ENCODE measurements at regions not wholly inside any gene's neighbourhood (a gene's known extent, or its start where the extent isn't known, plus 50 kb on each side); places are given as distances from the start of the nearest gene placed in this dataset.

- no peak for TF ChIP-seq CTCF (IDR thresholded peaks at IDR 0.05; ENCODE audit: poor library complexity)
- TF ChIP-seq EZH2phosphoT487 (IDR thresholded peaks at IDR 0.05; ENCODE audit: low read depth, severe bottlenecking, unreplicated experiment), result no peak
- no peak for TF ChIP-seq EZH2 (IDR thresholded peaks at IDR 0.05; ENCODE audit: borderline replicate concordance)
These were observed 539.0 kb downstream of the PCDH7 start for GRCh38 chr4:31259119-31259518.
